Activated CD8-positive, alpha-beta T cell treated with anti-CD3 and anti-CD28 coated beads for 36 hours (primary cell): ENCODE measurements at regions not wholly inside any gene's neighbourhood (a gene's known extent, or its start where the extent isn't known, plus 50 kb on each side); places are given as distances from the start of the nearest gene placed in this dataset.
"Not testable (repeated sequence)": the region's sequence is repeated elsewhere in the genome, so short reads cannot be mapped to it uniquely, and the experiment has no call there.

Source experiments
- ATAC-seq: fragments of 200-7000 bp; cut with Tn5 transposase; one replicate; pipeline ENCODE4 v1.10.0; 2021; ENCODE audit warnings: mild to moderate bottlenecking, moderate library complexity
- CTCF ChIA-PET: fragments of 350-600 bp; sonication (Branson Sonifier 250); formaldehyde crosslinking; loops from one replicate; lab custom pipeline; 2021; ENCODE audit warnings: antibody characterized with exemption; lab: Charles Lee
- POLR2A ChIA-PET: fragments of 350-600 bp; sonication (Branson Sonifier 250); formaldehyde crosslinking; loops from one replicate; lab custom pipeline; 2021; ENCODE audit warnings: antibody characterized with exemption; lab: Charles Lee
- DNase-seq: peaks from one replicate; pipeline ENCODE4 v3.0.0-alpha.2; 2020
- H3K27ac Mint-ChIP-seq: one replicate; pipeline ENCODE4 v1.8.0; 2021; ENCODE audit warnings: mild to moderate bottlenecking, mixed read lengths
- H3K27me3 Mint-ChIP-seq: one replicate; pipeline ENCODE4 v1.8.0; 2021; ENCODE audit warnings: mixed read lengths
- H3K36me3 Mint-ChIP-seq: one replicate; pipeline ENCODE4 v1.8.0; 2021; ENCODE audit warnings: low read depth, mixed read lengths
- H3K4me1 Mint-ChIP-seq: one replicate; pipeline ENCODE4 v1.8.0; 2021; ENCODE audit warnings: low read depth, mixed read lengths
- H3K4me3 Mint-ChIP-seq: one replicate; pipeline ENCODE4 v1.8.0; 2021; ENCODE audit warnings: mild to moderate bottlenecking, moderate library complexity, mixed read lengths
- H3K9me3 Mint-ChIP-seq: one replicate; pipeline ENCODE4 v1.8.0; 2021; ENCODE audit warnings: mixed read lengths
- intact Hi-C: fragments of 100-400 bp; cut with micrococcal nuclease; formaldehyde crosslinking; loops from one replicate; pipeline ENCODE4 v1.10.0; 2022
- TF ChIP-seq, protein P1 (sequence below): fragments of 200-600 bp; IDR thresholded peaks from one replicate; pipeline ENCODE4 v1.8.0; 2022; ENCODE audit warnings: antibody characterized with exemption, mild to moderate bottlenecking

DNA sequence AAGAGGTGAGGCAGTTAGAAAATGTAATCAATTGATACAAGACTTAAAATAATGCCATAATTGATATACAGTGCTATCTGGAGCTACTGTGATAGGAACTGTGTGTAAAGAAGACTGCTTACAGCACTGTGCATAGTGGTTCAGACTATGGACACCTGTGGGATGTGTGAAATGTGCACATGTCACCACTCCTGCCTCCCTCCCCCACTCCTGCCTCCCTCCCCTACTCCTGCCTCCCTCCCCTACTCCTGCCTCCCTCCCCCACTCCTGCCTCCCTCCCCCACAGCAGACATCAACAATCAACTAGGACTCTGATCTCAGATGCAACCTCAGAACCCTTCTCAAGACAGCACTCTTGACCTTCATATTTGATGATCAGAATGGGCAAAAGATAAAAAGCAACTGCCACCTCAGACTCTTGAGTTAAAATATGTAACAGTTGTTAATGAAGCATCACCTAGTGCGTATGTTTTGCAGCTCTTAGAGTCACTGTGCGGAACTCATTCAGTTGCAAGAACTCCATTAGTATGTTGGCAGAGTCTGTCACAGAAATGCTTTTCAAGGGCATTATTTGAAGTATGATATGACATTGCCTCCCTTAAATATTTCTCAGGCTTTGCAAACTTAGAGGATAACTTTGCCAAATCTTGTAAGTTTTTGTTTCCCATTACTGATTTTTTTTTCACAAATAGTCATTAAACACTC is 255.2 kb upstream of the DDHD1 start:
- intact Hi-C loops: no loop called here
- ATAC-seq (no peak), DNase-seq (no peak)
- Mint-ChIP-seq H3K4me1 (no peaks in the 10 kb centered on the region), H3K27me3 (no peaks in the 10 kb centered on the region), H3K36me3 (no peaks in the 10 kb centered on the region), H3K27ac (no peak overlapping the region), H3K9me3 (no peaks in the 10 kb centered on the region), H3K4me3 (no peak overlapping the region)
- TF ChIP-seq, protein P1, sequence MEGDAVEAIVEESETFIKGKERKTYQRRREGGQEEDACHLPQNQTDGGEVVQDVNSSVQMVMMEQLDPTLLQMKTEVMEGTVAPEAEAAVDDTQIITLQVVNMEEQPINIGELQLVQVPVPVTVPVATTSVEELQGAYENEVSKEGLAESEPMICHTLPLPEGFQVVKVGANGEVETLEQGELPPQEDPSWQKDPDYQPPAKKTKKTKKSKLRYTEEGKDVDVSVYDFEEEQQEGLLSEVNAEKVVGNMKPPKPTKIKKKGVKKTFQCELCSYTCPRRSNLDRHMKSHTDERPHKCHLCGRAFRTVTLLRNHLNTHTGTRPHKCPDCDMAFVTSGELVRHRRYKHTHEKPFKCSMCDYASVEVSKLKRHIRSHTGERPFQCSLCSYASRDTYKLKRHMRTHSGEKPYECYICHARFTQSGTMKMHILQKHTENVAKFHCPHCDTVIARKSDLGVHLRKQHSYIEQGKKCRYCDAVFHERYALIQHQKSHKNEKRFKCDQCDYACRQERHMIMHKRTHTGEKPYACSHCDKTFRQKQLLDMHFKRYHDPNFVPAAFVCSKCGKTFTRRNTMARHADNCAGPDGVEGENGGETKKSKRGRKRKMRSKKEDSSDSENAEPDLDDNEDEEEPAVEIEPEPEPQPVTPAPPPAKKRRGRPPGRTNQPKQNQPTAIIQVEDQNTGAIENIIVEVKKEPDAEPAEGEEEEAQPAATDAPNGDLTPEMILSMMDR: no peak
- ChIA-PET POLR2A (no interaction called here), CTCF (interaction anchor here (1.0 kb wide), 1 partner anchor 23 kb away, joined by 3 read pairs; no protein-coding TSS in a partner anchor)

DNA sequence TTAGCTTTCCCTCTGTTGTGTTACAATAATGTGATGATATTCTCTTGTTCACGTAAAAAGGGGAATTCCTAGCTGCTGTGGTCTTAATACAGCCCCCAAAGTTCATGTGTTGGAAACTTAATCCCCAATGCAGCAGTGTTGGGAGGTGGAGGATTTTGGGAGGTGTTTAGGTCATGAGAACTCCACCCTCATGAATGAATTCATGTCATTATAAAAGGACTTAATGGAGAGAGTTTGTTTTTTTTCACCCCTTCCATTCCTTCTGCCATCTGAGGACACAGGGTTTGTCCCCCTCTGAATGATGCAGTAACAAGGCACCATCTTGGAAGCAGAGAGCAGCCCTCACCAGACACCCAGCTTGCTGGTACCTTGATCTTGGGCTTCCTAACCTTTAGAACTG is 253.4 kb upstream of the DDHD1 start:
- DNase-seq (no peak), ATAC-seq (no peak)
- ChIA-PET POLR2A (no interaction called here), CTCF (no interaction called here)
- no peaks in the 10 kb centered on the region for H3K27me3 Mint-ChIP-seq
- no peak overlapping the region for H3K4me3 Mint-ChIP-seq
- no peaks in the 10 kb centered on the region for H3K4me1 Mint-ChIP-seq
- H3K36me3 Mint-ChIP-seq: no peaks in the 10 kb centered on the region
- intact Hi-C loops: no loop called here
- H3K27ac Mint-ChIP-seq: no peak overlapping the region
- TF ChIP-seq, protein P1: no peak
- H3K9me3 Mint-ChIP-seq: no peaks in the 10 kb centered on the region

DNA sequence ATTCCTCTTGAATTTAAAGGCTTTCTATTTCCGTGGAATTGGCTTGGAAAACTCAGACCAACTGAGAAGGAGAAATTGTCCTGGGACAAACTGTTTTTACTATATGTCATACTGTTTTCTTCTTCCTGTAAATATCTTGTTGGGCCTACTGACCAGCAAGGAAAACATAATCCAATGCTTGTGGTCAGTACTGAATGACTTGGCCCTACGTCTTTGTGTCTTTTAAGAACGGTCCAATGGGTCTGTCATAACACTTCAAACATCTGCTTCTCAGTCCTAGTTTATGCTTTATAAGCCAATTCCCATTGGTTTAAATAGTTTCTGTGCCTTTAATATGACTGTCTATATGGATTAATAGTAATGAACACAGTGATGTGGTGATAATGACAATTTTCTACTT is 248.5 kb upstream of the DDHD1 start:
- TF ChIP-seq, protein P1: no peak
- no peak overlapping the region for H3K4me3 Mint-ChIP-seq
- CTCF ChIA-PET: no interaction called here
- H3K9me3 Mint-ChIP-seq: no peaks in the 10 kb centered on the region
- no peaks in the 10 kb centered on the region for H3K36me3 Mint-ChIP-seq
- DNase-seq (no peak), ATAC-seq (no peak)
- POLR2A ChIA-PET: no interaction called here
- no peaks in the 10 kb centered on the region for H3K4me1 Mint-ChIP-seq
- no peak overlapping the region for H3K27ac Mint-ChIP-seq
- no peaks in the 10 kb centered on the region for H3K27me3 Mint-ChIP-seq
- intact Hi-C loops: no loop called here

DNA sequence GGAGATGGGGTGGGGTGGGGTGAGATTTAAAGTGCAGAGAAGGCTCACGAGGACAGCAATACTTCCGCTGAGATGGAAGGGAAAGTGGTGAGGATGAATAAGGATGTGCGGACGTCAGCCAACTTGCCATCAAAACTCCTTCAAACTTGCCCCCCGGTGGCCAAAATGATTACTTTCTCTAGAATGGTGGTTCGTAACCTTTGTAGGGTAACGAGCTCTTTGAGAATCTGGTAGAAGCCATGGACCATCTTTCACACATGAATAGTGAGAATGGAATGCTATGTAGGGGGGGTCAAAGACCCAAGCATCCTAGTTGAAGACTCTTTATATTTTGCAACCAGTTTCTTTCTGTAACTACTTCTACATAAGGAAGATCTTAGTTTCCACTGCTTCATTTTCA is 245.9 kb upstream of the DDHD1 start:
- Mint-ChIP-seq H3K27me3 (no peaks in the 10 kb centered on the region), H3K36me3 (no peaks in the 10 kb centered on the region), H3K9me3 (peaks cover 11% of the 10 kb centered on the region), H3K4me1 (no peaks in the 10 kb centered on the region), H3K4me3 (no peak overlapping the region), H3K27ac (no peak overlapping the region)
- ATAC-seq (no peak), DNase-seq (no peak)
- ChIA-PET CTCF (interaction anchor here (0.9 to 1.5 kb wide), 2 partner anchors 10 to 347 kb away, joined by 3 to 5 read pairs; no protein-coding TSS in a partner anchor), POLR2A (no interaction called here)
- TF ChIP-seq, protein P1: no peak
- intact Hi-C loops: no loop called here

DNA sequence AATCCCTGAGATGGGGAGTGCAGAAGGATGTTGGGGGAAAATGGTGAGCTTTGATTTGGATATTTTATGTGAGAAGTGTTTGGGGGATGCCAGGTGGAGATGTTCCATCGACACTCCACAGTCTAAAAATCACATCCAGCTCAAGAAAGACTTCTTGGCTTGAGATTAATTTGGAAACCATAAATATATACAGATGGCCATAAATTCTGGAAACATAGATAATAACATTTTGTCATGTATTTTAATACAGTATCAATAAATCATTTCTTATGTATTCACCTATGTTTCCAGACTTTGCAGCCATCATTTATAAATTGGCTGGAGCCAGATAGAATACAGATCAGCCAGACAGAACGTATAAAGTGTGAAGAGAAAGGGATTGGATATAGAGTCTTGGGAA is 245.5 kb upstream of the DDHD1 start:
- intact Hi-C loops: no loop called here
- POLR2A ChIA-PET: no interaction called here
- no peak for ATAC-seq
- Mint-ChIP-seq H3K9me3 (peaks cover 12% of the 10 kb centered on the region), H3K4me3 (no peak overlapping the region), H3K36me3 (no peaks in the 10 kb centered on the region), H3K4me1 (no peaks in the 10 kb centered on the region), H3K27me3 (no peaks in the 10 kb centered on the region), H3K27ac (no peak overlapping the region)
- TF ChIP-seq, protein P1: no peak
- no peak for DNase-seq
- CTCF ChIA-PET: interaction anchor here (0.9 to 1.5 kb wide), 2 partner anchors 10 to 346 kb away, joined by 3 to 5 read pairs; no protein-coding TSS in a partner anchor

DNA sequence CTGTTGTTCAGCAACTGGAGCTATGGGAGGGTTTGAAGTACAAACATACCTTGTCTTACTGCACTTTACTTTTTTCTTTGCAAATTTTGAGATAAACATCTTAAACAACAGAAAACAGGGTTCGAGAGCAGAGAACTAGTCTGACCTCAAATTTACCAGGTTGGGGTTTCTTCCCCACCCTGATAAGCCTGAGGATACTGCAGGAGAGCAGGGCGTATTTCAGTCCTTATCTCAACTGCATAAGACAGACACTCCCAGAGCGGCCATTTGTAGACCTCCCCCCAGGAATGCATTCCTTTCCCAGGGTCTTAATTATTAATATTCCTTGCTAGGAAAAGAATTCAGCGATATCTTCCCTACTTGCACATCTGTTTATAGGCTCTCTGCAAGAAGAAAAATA is 242.1 kb upstream of the DDHD1 start:
- H3K27ac Mint-ChIP-seq, intact Hi-C loops, POLR2A ChIA-PET, CTCF ChIA-PET, H3K4me3 Mint-ChIP-seq, H3K4me1 Mint-ChIP-seq, ATAC-seq, H3K36me3 Mint-ChIP-seq, H3K27me3 Mint-ChIP-seq: not testable (repeated sequence)
- peaks cover 14% of the 10 kb centered on the region for H3K9me3 Mint-ChIP-seq
- peak; percentile 10 for DNase-seq
